NT2/D1 (cell line): ENCODE measurements at regions not wholly inside any gene's neighbourhood (a gene's known extent, or its start where the extent isn't known, plus 50 kb on each side); places are given as distances from the start of the nearest gene placed in this dataset.
A peak's percentile ranks its signal among the peaks of the same experiment; 100 is the strongest.

Experiments used
- DNase-seq: peaks from one replicate; pipeline ENCODE4 v3.0.0-alpha.2; 2011; ENCODE audit warnings: low read depth, low spot score
- H3K27me3 ChIP-seq: 2 replicates; pipeline ENCODE4 v1.6.0; 2011; ENCODE audit warnings: mild to moderate bottlenecking; ENCODE audit not compliant: insufficient read length, insufficient read depth
- H3K36me3 ChIP-seq: 2 replicates; pipeline ENCODE4 v1.6.1; 2011; ENCODE audit warnings: mild to moderate bottlenecking, low read length, mixed read lengths; ENCODE audit not compliant: insufficient read depth, insufficient read length
- H3K4me1 ChIP-seq: 2 replicates; pipeline ENCODE4 v1.5.1; 2011; ENCODE audit not compliant: insufficient read depth, insufficient read length
- H3K4me3 ChIP-seq: 2 replicates; pipeline ENCODE4 v1.5.1; 2011; ENCODE audit warnings: low read depth; ENCODE audit not compliant: insufficient read length
- H3K9ac ChIP-seq: 2 replicates; pipeline ENCODE4 v1.6.0; 2011; ENCODE audit warnings: low read depth; ENCODE audit not compliant: insufficient read length
- H3K9me3 ChIP-seq: 2 replicates; pipeline ENCODE4 v1.5.1; 2011; ENCODE audit warnings: mild to moderate bottlenecking, low read length; ENCODE audit not compliant: insufficient read depth
- SUZ12 ChIP-seq: IDR thresholded peaks from 2 replicates; pipeline ENCODE4 v1.6.1; 2011; ENCODE audit not compliant: insufficient read length, insufficient read depth; ENCODE audit errors: extremely low read depth
- YY1 ChIP-seq: IDR thresholded peaks from 2 replicates; pipeline ENCODE4 v1.6.1; 2011; ENCODE audit not compliant: insufficient read length, insufficient read depth
- ZNF274 ChIP-seq: IDR thresholded peaks from 2 replicates; pipeline ENCODE4 v1.6.1; 2011; ENCODE audit warnings: mild to moderate bottlenecking, low read depth, low read length

GRCh38 chr12:90520002-90520734, 434.8 kb downstream of the CCER1 start:
- Histone ChIP-seq H3K4me3 (no peak overlapping the region), H3K27me3 (no peaks in the 10 kb centered on the region), H3K36me3 (no peaks in the 10 kb centered on the region), H3K4me1 (no peaks in the 10 kb centered on the region), H3K9me3 (no peaks in the 10 kb centered on the region), H3K9ac (no peak overlapping the region)
- TF ChIP-seq SUZ12 (no peak), ZNF274 (no peak), YY1 (no peak)
- DNase-seq, result no peak

GRCh38 chr12:90519285-90519684, 435.7 kb downstream of the CCER1 start:
- Histone ChIP-seq H3K9me3 (no peaks in the 10 kb centered on the region), H3K4me1 (no peaks in the 10 kb centered on the region), H3K4me3 (no peak overlapping the region), H3K9ac (no peak overlapping the region), H3K27me3 (no peaks in the 10 kb centered on the region), H3K36me3 (no peaks in the 10 kb centered on the region)
- TF ChIP-seq ZNF274, result no peak
- TF ChIP-seq YY1, result no peak
- no peak for TF ChIP-seq SUZ12
- DNase-seq, result no peak

- DNase-seq, result no peak
- no peak overlapping the region for H3K4me3 ChIP-seq
Measured at GRCh38 chr12:90515199-90516175, 439.5 kb downstream of the CCER1 start.

DNA sequence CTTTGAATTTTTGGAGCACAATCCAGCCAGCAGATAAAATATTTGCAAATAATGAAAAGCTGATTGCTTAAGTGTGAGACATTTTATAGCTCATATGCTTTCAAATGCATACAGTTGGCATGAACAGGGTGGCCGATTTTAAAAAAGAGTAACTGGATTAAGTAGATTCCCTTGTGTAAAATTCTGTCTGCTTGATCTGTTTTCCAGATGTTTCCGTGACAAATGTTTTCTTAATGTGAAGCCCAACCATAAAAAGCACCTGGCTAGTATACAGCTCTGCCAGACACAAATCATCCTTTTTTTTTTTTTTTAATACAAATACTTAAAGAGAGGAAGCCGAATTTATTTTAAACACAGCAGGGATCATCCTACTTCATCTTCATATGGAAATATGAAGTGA, 440.7 kb downstream of the CCER1 start:
- H3K36me3 ChIP-seq, result no peaks in the 10 kb centered on the region
- DNase-seq, result no peak
- H3K27me3 ChIP-seq, result no peaks in the 10 kb centered on the region
- H3K9ac ChIP-seq, result no peak overlapping the region
- H3K9me3 ChIP-seq, result no peaks in the 10 kb centered on the region
- no peaks in the 10 kb centered on the region for H3K4me1 ChIP-seq
- TF ChIP-seq YY1 (no peak), SUZ12 (no peak), ZNF274 (no peak)
- H3K4me3 ChIP-seq, result no peak overlapping the region

More at GRCh38 chr12:90515199-90516175, 439.5 kb downstream of the CCER1 start:
- Histone ChIP-seq H3K36me3 (no peaks in the 10 kb centered on the region), H3K27me3 (no peaks in the 10 kb centered on the region), H3K4me1 (no peaks in the 10 kb centered on the region), H3K9ac (no peak overlapping the region), H3K9me3 (no peaks in the 10 kb centered on the region)
- TF ChIP-seq SUZ12, result no peak
- TF ChIP-seq YY1, result no peak
- no peak for TF ChIP-seq ZNF274

- Histone ChIP-seq H3K4me1 (no peaks in the 10 kb centered on the region), H3K9me3 (no peaks in the 10 kb centered on the region), H3K36me3 (no peaks in the 10 kb centered on the region), H3K9ac (no peak overlapping the region), H3K4me3 (no peak overlapping the region), H3K27me3 (no peaks in the 10 kb centered on the region)
- peak; percentile 3 for DNase-seq
- no peak for TF ChIP-seq YY1
- TF ChIP-seq SUZ12, result no peak
- no peak for TF ChIP-seq ZNF274
Measured at GRCh38 chr12:90512518-90512917, 442.5 kb downstream of the CCER1 start.

- H3K4me1 ChIP-seq, result no peaks in the 10 kb centered on the region
- DNase-seq, result no peak
- TF ChIP-seq YY1 (no peak), ZNF274 (no peak), SUZ12 (no peak)
- H3K36me3 ChIP-seq, result no peaks in the 10 kb centered on the region
- H3K4me3 ChIP-seq, result no peak overlapping the region
- H3K27me3 ChIP-seq, result no peaks in the 10 kb centered on the region
- no peak overlapping the region for H3K9ac ChIP-seq
- H3K9me3 ChIP-seq, result no peaks in the 10 kb centered on the region
Measured at GRCh38 chr12:90510948-90511347, 444.0 kb downstream of the CCER1 start.

DNA sequence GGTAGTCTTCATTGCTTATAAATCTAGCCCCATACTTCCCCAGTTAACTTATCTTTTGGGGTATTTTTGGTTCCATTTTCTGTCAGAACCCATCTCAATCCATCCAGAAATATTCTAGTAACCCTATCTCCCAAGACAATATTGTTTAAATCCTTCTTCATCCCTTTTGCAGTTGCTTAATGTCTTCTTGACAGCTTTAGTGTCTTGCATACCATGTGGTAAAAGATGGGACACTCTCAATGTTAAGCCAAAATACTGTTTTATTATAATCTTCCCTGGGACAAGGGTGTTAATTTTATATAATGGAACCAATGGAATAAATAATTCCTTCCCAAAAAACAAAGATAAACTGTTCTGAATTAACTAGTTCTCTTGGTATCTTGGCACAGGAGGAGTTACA, 450.2 kb downstream of the CCER1 start:
- no peak for TF ChIP-seq ZNF274
- no peak for TF ChIP-seq YY1
- no peak for TF ChIP-seq SUZ12
- DNase-seq, result no peak
- Histone ChIP-seq H3K9me3 (no peaks in the 10 kb centered on the region), H3K4me1 (no peaks in the 10 kb centered on the region), H3K27me3 (no peaks in the 10 kb centered on the region), H3K4me3 (no peak overlapping the region), H3K9ac (no peak overlapping the region), H3K36me3 (no peaks in the 10 kb centered on the region)
